Activated T-cell treated with anti-CD3 and anti-CD28 coated beads, Interleukin-2, amount 50 U/mL, for 48 hours (primary cell): ENCODE measurements at regions not wholly inside any gene's neighbourhood (a gene's known extent, or its start where the extent isn't known, plus 50 kb on each side); places are given as distances from the start of the nearest gene placed in this dataset.
A peak's percentile ranks its signal among the peaks of the same experiment; 100 is the strongest.

Experiments used
- DNase-seq, 2 experiments: peaks; one replicate each; pipeline ENCODE4 v3.0.0-alpha.2; 2020

- DNase-seq: no peak
Observed at GRCh38 chr1:147811273-147811672, 50.9 kb upstream of the GJA5 start.

- DNase-seq: no peak
Observed at GRCh38 chr1:147811751-147812150, 51.3 kb upstream of the GJA5 start.

GRCh38 chr1:147812799-147813198, 52.4 kb upstream of the GJA5 start:
- DNase-seq: no peak

GRCh38 chr1:147815503-147815902, 55.1 kb upstream of the GJA5 start:
- no peak for DNase-seq

- DNase-seq: no peak
Observed at GRCh38 chr1:147820761-147821297, 60.4 kb upstream of the GJA5 start.

- DNase-seq: no peak
Observed at GRCh38 chr1:147821883-147822282, 61.5 kb upstream of the GJA5 start.

GRCh38 chr1:147822292-147822691, 61.9 kb upstream of the GJA5 start:
- DNase-seq: no peak

- DNase-seq: no peak
Observed at GRCh38 chr1:147824001-147824400, 63.6 kb upstream of the GJA5 start.

GRCh38 chr1:147824798-147825197, 64.4 kb upstream of the GJA5 start:
- DNase-seq: no peak

- DNase-seq: no peak
Observed at GRCh38 chr1:147825586-147825985, 65.2 kb upstream of the GJA5 start.

- no peak for DNase-seq
Observed at GRCh38 chr1:147826259-147826658, 65.9 kb upstream of the GJA5 start.

- no peak for DNase-seq
Observed at GRCh38 chr1:147833231-147833860, 69.2 kb upstream of the GJA8 start.

- no peak for DNase-seq
Observed at GRCh38 chr1:147834181-147834580, 68.4 kb upstream of the GJA8 start.

- DNase-seq: no peak
Observed at GRCh38 chr1:147834810-147835209, 67.8 kb upstream of the GJA8 start.

GRCh38 chr1:147837129-147837963, 65.2 kb upstream of the GJA8 start:
- no peak for DNase-seq

- DNase-seq: no peak
Observed at GRCh38 chr1:147837964-147838292, 64.7 kb upstream of the GJA8 start.

GRCh38 chr1:147840909-147841308, 61.7 kb upstream of the GJA8 start:
- peak; percentile 26 to 49 for DNase-seq

GRCh38 chr1:147842578-147842977, 60.0 kb upstream of the GJA8 start:
- DNase-seq: no peak

- DNase-seq: no peak
Observed at GRCh38 chr1:147843486-147843885, 59.1 kb upstream of the GJA8 start.

- no peak for DNase-seq
Observed at GRCh38 chr1:147847831-147848230, 54.8 kb upstream of the GJA8 start.

GRCh38 chr1:147849098-147849895, 53.3 kb upstream of the GJA8 start:
- DNase-seq: no peak

- no peak for DNase-seq
Observed at GRCh38 chr1:147850737-147851136, 51.9 kb upstream of the GJA8 start.

- DNase-seq: no peak
Observed at GRCh38 chr1:147851149-147851548, 51.4 kb upstream of the GJA8 start.
